Keratinocyte (primary cell): ENCODE measurements at regions not wholly inside any gene's neighbourhood (a gene's known extent, or its start where the extent isn't known, plus 50 kb on each side); places are given as distances from the start of the nearest gene placed in this dataset.

Experiments used
- DNase-seq: peaks from one replicate; pipeline ENCODE4 v3.0.0-alpha.2; 2011; ENCODE audit warnings: low read depth, missing footprints, low spot score
- FAIRE-seq: peaks from 2 replicates; lab custom pipeline; 2011; peaks lifted over from hg19 to GRCh38; lab: Jason Lieb, UNC
- H2AFZ ChIP-seq: 2 replicates; pipeline ENCODE4 v1.6.0; 2012; ENCODE audit warnings: low read length, control low read depth, inconsistent platforms; ENCODE audit not compliant: control insufficient read depth
- H3K27ac ChIP-seq: 2 replicates; pipeline ENCODE4 v1.5.1; 2011; ENCODE audit warnings: low read length; ENCODE audit not compliant: control insufficient read depth, insufficient read depth
- H3K27me3 ChIP-seq: 3 replicates; pipeline ENCODE4 v1.6.0; 2011; ENCODE audit warnings: low read length; ENCODE audit not compliant: control insufficient read depth, insufficient read depth; ENCODE audit errors: extremely low read depth
- H3K36me3 ChIP-seq, 2 experiments: 2 replicates in 1 of 2; 3 replicates in 1 of 2; pipeline ENCODE4 v1.5.1; 2011; ENCODE audit warnings: low read length in 2 of 2, mild to moderate bottlenecking in 1 of 2; ENCODE audit not compliant: control insufficient read depth in 2 of 2, insufficient read depth in 2 of 2; ENCODE audit errors: extremely low read depth in 1 of 2
- H3K4me1 ChIP-seq: 3 replicates; pipeline ENCODE4 v1.5.1; 2011; ENCODE audit warnings: low read length; ENCODE audit not compliant: control insufficient read depth, insufficient read depth; ENCODE audit errors: extremely low read depth
- H3K4me2 ChIP-seq: 3 replicates; pipeline ENCODE4 v1.6.0; 2011; ENCODE audit warnings: low read depth, low read length; ENCODE audit not compliant: control insufficient read depth, insufficient read depth; ENCODE audit errors: extremely low read depth
- H3K4me3 ChIP-seq, 3 experiments: fragments of 200-600 bp in 1 of 3; sonication (generic) in 1 of 3; 2 replicates in 2 of 3; 3 replicates in 1 of 3; pipeline ENCODE4 v1.5.1; 2011 to 2016; ENCODE audit warnings: low read length in 3 of 3, mild to moderate bottlenecking in 3 of 3, control low read depth in 2 of 3, inconsistent platforms in 1 of 3, low read depth in 1 of 3, mixed read lengths in 1 of 3, mixed run types in 1 of 3, moderate library complexity in 1 of 3; ENCODE audit not compliant: control insufficient read depth in 2 of 3, insufficient read depth in 2 of 3; ENCODE audit errors: extremely low read depth in 1 of 3
- H3K79me2 ChIP-seq: 2 replicates; pipeline ENCODE4 v1.6.0; 2012; ENCODE audit warnings: low read length; ENCODE audit not compliant: control insufficient read depth, insufficient read depth
- H3K9ac ChIP-seq: 3 replicates; pipeline ENCODE4 v1.6.0; 2011; ENCODE audit warnings: low read length; ENCODE audit not compliant: control insufficient read depth, insufficient read depth; ENCODE audit errors: extremely low read depth
- H3K9me1 ChIP-seq: 3 replicates; pipeline ENCODE4 v1.6.0; 2011; ENCODE audit warnings: low read length; ENCODE audit not compliant: control insufficient read depth, insufficient read depth; ENCODE audit errors: extremely low read depth
- H3K9me3 ChIP-seq: 2 replicates; pipeline ENCODE4 v1.5.1; 2012; ENCODE audit warnings: low read depth, low read length; ENCODE audit not compliant: control insufficient read depth
- H4K20me1 ChIP-seq: 3 replicates; pipeline ENCODE4 v1.6.0; 2011; ENCODE audit warnings: low read length; ENCODE audit not compliant: control insufficient read depth, insufficient read depth; ENCODE audit errors: extremely low read depth
- CTCF ChIP-seq, 3 experiments: IDR thresholded peaks in 1 of 3; conservative IDR thresholded peaks in 1 of 3; optimal IDR thresholded peaks in 1 of 3; 2 replicates in 2 of 3; 3 replicates in 1 of 3; pipeline versions ENCODE3 to v1.5.1; 2011; ENCODE audit warnings: low read length in 3 of 3, mild to moderate bottlenecking in 3 of 3, moderate library complexity in 2 of 3, control low read depth in 1 of 3, inconsistent platforms in 1 of 3; ENCODE audit not compliant: insufficient read depth in 2 of 3; ENCODE audit errors: extremely low read depth in 1 of 3
- EZH2 ChIP-seq: IDR thresholded peaks from one replicate; pipeline ENCODE4 v1.6.1; 2012; ENCODE audit warnings: inconsistent platforms, mild to moderate bottlenecking, low read length, moderate library complexity
- dilution Hi-C: fragments of 300-500 bp; cut with MboI; formaldehyde crosslinking; loops from one replicate; pipeline ENCODE4 v1.7.0; 2020; ENCODE audit warnings: low sequenced_read_pairs; ENCODE audit not compliant: extremely low pct_ligation_motif_present

- H3K36me3 ChIP-seq = no peaks in the 10 kb centered on the region
- no peak overlapping the region for H3K27ac ChIP-seq
- no peaks in the 10 kb centered on the region for H3K9me3 ChIP-seq
- H3K9ac ChIP-seq = no peak overlapping the region
- H2AFZ ChIP-seq = no peak overlapping the region
- no peak for TF ChIP-seq EZH2
- no peak for TF ChIP-seq CTCF (optimal IDR thresholded peaks at IDR 0.05 in 1 of 3, IDR thresholded peaks at IDR 0.05 in 1 of 3, conservative IDR thresholded peaks at IDR 0.05 in 1 of 3; ENCODE audit: extremely low read depth in 1 of 3, insufficient read depth in 2 of 3, low read length in 3 of 3)
- H3K79me2 ChIP-seq = no peaks in the 10 kb centered on the region
- H3K4me3 ChIP-seq = no peak overlapping the region
- H3K4me2 ChIP-seq = no peak overlapping the region
- H3K27me3 ChIP-seq = no peaks in the 10 kb centered on the region
- H4K20me1 ChIP-seq = no peaks in the 10 kb centered on the region
- no peak for DNase-seq
- no peak for FAIRE-seq
- dilution Hi-C loops = no loop called here
- no peaks in the 10 kb centered on the region for H3K9me1 ChIP-seq
- no peaks in the 10 kb centered on the region for H3K4me1 ChIP-seq
Observed at GRCh38 chr14:66315548-66315947, 170.6 kb upstream of the CCDC196 start.

- Histone ChIP-seq H3K9me1 (no peaks in the 10 kb centered on the region), H3K4me1 (no peaks in the 10 kb centered on the region), H3K9ac (no peak overlapping the region), H4K20me1 (no peaks in the 10 kb centered on the region), H3K27me3 (no peaks in the 10 kb centered on the region), H2AFZ (no peak overlapping the region), H3K9me3 (no peaks in the 10 kb centered on the region), H3K27ac (no peak overlapping the region), H3K4me2 (no peak overlapping the region), H3K4me3 (no peak overlapping the region), H3K36me3 (no peaks in the 10 kb centered on the region), H3K79me2 (no peaks in the 10 kb centered on the region)
- DNase-seq (no peak), FAIRE-seq (no peak)
- dilution Hi-C loops = no loop called here
- no peak for TF ChIP-seq CTCF (optimal IDR thresholded peaks at IDR 0.05 in 1 of 3, IDR thresholded peaks at IDR 0.05 in 1 of 3, conservative IDR thresholded peaks at IDR 0.05 in 1 of 3; ENCODE audit: extremely low read depth in 1 of 3, insufficient read depth in 2 of 3, low read length in 3 of 3)
- no peak for TF ChIP-seq EZH2
Observed at GRCh38 chr14:66322564-66322963, 163.6 kb upstream of the CCDC196 start.
